GM08714 (cell line): ENCODE measurements at regions not wholly inside any gene's neighbourhood (a gene's known extent, or its start where the extent isn't known, plus 50 kb on each side); places are given as distances from the start of the nearest gene placed in this dataset.

ENCODE experiments used
- H3K4me3 ChIP-seq: fragments of 200-500 bp; sonication (Bioruptor generic); 2 replicates; pipeline ENCODE4 v1.5.1; 2014; ENCODE audit warnings: mild to moderate bottlenecking, low read length, inconsistent platforms
- ZNF274 ChIP-seq: IDR thresholded peaks from 2 replicates; pipeline ENCODE4 v1.6.1; 2012; ENCODE audit warnings: mild to moderate bottlenecking, low read depth, low read length

DNA sequence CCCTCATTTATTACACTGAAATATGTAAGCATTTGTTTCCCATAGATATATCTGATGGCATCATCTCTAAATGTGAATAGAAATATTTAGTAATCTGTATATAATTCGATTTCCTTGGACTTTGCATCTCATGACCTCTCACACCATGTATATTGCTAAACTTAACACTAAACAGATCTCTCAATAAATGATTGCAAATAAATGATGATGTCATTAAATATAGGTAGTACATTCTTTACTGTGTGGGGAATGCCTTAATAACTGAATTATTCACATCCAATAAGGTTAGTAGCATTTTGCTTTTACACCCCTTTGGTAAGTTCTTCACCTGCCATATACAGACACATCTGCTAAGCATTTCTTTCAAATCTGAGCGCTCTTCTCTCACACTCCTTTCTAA, 340.5 kb downstream of the FSCB start:
- TF ChIP-seq ZNF274 = no peak
- no peak overlapping the region for H3K4me3 ChIP-seq

DNA sequence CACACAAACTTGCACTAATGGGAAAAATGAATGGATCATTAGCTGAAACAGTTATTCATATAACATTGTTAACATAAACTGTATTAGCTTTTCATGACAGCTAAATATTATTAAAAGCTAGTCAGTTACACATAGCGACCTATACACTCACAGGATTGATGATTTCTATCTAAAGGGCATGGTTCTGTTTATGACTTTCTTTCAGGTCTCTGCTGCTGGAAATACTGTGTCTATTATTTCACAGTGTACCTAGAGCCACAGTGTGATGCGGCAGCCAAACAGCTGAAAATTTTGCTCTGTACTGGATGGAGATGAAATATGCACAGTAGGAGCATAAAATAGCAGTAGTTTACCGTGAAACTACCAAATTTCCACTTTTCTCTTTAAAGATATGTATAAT, 341.1 kb downstream of the FSCB start:
- H3K4me3 ChIP-seq = no peak overlapping the region
- no peak for TF ChIP-seq ZNF274

DNA sequence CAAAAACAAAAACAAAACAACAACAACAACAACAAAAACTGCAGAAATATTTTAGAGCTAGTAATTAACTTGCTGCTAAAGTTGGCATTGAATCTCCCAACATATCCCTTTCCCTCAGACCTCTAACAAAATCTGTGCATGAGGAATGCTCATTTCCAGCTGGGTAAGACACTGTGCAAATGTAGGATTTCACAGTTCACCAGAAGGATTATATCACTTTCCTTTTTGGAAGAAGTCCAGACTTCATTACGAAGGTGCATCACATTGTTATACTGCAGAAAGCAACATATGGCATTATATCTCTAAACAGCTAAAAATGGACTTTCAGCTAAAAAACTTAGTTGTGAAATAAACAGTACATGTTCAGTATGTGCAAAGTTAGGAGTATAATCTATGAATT, 341.8 kb downstream of the FSCB start:
- H3K4me3 ChIP-seq = no peak overlapping the region
- no peak for TF ChIP-seq ZNF274

DNA sequence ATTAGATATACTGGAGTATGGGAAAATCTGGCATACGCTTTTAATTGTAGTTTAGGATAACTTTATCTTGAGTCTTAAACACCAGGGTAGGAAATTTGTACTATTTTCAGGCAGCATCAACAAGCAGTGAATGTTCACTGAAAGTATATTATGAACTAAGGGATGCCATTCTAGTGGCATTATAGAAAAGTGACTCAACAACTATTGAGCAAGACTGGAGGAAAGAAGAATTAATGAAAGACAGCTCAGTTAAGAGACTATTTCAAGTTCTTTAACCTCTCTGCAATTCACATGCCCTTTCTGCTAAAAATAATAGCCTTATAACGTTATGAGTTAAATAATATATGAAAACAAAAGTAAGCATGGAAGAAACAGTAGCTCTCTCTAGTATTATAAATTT, 343.1 kb downstream of the FSCB start:
- TF ChIP-seq ZNF274 = no peak

DNA sequence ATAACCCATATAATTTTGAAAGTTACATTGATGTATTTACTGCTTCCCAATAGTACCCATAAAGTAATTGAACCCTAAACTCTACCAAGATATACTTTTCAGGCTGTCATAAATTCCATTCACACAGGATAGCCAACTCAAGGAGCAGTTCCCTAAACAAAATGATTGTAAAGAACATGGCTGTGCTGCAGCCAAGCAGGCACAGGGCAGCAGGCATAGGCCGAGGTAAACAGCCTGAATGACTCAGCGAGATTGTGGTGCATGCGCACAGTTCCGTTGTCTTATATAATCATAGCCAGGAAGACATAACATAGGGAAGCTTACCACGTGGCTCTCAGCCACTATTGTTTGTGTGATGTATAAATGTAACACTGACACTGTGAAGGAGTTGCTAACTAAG, 344.9 kb downstream of the FSCB start:
- no peak for TF ChIP-seq ZNF274
- H3K4me3 ChIP-seq = no peak overlapping the region

More for the DNA sequence above, 343.1 kb downstream of the FSCB start:
- H3K4me3 ChIP-seq = no peak overlapping the region

DNA sequence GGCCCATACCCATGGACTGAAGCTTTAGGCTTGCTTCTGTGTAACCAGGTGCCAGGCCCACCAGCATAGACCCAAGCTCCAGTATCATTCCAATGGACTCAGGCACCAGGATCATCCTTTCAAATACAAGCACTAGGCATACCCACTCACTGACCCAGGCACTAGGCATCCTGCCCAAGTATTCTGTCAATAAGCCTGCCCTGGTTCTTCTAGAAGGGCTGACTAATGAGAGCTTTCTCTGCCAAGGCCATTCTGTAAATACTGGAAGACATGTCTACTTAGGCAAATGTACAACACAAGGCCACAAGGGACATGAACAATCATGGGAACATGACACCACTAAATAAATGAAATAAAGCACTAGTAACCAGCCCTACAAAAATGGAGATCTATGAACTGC, 352.2 kb downstream of the FSCB start:
- no peak overlapping the region for H3K4me3 ChIP-seq
- TF ChIP-seq ZNF274 = no peak

DNA sequence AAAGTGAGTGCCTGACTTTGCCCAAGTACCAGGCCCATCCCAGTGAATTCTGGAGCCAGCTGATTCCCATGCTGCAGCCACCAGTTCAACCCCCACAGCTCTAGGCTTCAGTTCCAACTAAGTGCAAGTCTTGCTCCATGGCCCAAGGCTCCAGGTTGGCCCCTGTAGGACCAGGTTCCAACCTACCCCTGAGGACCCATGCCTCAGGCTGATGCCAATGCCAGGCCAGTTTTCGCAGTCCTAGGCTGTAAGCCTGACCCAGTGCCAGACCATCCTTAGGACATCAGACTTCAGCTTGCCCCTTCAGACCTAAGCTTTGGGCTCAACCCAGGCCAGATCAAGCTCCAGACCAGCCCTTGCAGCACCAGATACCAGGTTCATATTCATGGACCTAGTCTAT, 352.6 kb downstream of the FSCB start:
- no peak for TF ChIP-seq ZNF274
- no peak overlapping the region for H3K4me3 ChIP-seq

DNA sequence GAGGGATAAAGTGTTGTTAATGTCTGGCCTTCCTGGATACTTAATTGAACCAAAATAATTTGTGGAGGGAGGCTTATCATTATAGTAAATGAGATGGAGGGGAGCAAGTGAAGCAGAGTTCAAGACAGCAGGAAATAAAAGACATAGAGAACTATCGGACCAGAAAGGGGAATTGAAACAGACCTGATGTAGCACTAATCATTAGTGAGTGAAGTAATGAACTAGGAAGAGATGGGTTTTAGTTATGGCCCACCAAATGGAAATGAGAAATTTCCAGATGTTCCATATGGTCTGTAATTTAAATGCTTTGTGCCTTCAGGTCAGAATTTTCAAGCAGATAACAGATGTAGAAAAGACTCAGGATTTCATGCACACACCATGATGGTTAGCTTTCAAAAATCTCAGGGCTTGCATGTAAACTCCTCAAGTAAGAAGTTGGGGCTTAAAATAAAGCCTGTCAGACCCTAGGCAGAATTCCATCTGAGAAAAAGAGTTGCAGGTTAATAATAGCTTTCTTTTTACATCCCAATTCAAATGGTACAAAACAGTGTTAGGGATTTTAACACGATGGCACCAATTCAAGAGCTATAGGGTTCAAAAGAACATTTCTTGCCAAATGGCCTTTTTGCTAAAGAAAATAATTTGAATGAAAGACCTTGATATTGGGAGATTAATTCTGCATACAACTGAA, 355.8 kb downstream of the FSCB start:
- no peak overlapping the region for H3K4me3 ChIP-seq
- TF ChIP-seq ZNF274 = no peak

DNA sequence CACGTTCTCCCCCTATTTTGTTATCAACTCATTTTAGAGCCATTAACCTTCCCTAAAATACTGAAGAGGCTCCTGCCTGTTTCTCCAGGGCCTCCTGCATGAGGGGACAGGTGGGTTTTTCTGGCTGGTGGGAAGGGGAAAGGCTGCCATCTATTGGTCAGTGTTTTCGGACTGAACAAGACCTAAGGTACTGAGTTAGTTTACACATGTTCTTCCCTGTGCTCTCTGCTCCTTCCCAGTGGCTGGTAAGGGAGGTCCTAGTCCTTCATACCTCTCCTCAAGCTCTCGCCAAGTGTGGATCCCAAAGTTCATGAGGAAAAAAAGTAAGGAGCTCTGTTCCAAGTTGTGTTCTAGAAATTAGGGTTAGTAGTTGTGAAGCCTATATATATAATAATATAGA, 357.5 kb downstream of the FSCB start:
- H3K4me3 ChIP-seq = no peak overlapping the region
- TF ChIP-seq ZNF274 = no peak

DNA sequence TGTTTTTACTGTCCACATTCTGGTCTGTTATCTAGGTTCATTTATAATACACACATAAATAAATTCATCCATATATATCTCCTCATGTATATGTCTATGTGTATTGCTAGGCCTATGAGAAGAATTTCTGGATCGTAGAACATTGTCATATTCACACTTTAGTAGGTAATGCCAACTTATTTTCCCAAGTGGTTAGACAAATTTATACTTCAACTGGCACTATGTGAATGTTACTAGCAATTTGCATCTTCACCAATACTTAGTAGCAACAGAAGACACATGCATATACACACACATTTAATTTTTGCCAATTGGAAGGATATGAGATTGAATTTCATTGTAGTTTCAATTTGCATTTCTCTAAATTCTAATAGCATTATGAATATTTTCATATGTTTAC, 365.1 kb downstream of the FSCB start:
- TF ChIP-seq ZNF274 = no peak
- H3K4me3 ChIP-seq = no peak overlapping the region

DNA sequence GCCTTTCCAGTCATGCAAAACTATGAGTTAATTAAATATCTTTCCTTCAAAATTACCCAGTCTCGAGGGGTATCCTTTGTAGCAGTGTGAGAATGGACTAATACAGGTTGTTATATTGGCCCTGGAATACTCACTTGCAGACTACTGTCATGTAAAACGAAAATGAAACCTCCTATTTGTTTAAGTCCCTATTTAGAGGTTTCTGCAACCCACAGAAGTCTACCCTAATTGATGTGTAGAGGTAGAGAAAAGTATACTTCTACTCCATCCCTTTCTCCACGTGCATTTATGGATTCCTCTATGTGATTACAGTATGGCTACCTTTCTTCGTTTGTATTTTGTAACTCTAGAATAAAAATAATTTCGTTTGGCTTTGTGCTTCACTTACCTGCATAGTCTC, 371.1 kb downstream of the FSCB start:
- TF ChIP-seq ZNF274 = no peak
- no peak overlapping the region for H3K4me3 ChIP-seq

DNA sequence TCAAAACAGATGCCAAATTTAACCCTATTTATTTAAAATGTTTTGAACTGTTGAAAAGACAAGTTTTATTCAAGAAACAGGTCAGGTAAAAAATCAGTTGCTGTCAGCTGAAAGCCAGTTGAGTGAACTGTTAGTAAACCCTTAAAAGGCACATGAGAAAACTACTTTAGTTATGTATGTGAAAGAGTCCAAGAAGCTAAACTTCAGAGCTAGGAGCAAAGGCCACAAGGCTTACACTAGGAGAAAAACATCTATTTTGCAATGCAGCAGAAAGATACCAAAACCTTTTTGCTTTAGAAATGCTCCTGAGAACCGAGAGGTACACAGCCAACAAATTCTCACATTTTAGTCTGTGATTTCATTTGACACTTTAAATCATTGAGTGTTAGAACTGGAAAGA, 375.2 kb downstream of the FSCB start:
- TF ChIP-seq ZNF274 = no peak
- H3K4me3 ChIP-seq = no peak overlapping the region

DNA sequence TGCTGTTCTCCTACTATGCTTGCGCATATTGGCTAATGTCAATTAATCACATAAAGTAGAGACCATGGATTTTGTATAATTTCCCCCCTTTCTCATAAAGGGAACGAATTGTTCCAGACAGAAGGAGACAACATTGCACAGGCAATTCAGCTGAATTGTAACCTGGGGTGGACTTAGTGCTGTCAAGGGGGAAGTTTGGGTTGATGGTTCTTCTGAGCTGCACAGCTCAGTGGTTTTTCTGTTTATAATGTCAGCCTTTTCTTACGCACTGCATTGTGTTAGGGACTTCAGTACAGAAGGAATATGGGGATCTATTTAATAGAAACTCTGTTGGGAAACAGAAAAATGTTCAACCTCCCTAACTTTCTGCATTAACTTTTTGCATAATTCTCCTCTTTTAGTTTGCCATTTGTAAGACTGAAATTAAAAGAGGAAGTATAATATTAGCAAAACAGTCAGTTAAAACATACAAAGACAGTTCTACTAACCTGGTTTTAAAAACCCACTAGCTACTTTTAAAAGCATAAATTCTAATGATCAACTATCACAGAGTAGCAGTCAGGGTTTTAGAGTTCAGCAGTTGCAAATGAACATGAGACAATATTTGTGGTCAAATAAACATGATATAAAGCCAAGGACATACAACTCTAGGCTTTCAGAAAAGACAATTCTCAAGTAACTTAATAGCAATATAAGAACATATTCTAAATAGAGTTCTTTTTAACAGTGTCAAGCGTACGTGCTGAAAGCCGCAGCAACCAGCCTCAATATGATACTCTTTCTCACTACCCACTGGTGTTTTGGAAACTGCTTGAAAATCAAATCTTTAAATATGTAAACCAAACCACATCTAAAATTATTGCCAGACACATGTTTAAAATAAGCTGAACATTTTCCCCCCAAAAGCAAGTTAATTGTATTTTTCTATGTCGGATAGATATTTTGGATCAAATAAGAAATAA, 393.0 kb downstream of the FSCB start:
- H3K4me3 ChIP-seq = no peak overlapping the region

DNA sequence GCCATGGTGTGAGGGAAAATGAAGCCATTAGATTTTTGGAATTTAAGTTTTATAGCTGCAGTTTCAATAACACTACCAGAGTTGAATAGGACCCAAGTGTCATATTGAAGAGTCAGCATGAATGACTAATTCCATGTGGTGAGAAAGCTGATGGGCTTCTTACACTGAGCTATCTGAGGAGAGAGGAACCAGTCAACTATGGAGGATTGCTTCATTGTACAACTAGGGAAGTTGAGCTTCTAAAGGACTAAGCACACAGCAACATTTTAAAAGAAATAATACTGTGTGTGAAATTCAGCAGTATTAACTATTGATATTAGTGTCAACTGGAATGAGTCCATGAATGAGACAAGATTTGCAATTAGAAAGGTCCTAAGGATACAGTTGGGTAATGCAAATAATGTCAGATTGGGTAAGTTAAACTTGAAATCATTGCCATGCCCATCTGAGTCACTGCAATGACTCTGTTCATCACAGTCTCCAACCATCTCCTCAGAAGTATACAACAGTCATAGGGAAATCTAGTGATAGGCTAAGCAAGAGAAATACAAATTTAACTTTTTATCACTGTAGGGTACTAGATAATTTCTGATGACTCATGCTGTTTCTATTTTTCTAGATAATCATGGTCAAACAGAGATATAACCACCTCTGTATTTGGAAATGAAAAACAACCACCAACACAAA, 394.2 kb downstream of the FSCB start:
- no peak overlapping the region for H3K4me3 ChIP-seq
- TF ChIP-seq ZNF274 = no peak

More for the DNA sequence above, 393.0 kb downstream of the FSCB start:
- no peak for TF ChIP-seq ZNF274

DNA sequence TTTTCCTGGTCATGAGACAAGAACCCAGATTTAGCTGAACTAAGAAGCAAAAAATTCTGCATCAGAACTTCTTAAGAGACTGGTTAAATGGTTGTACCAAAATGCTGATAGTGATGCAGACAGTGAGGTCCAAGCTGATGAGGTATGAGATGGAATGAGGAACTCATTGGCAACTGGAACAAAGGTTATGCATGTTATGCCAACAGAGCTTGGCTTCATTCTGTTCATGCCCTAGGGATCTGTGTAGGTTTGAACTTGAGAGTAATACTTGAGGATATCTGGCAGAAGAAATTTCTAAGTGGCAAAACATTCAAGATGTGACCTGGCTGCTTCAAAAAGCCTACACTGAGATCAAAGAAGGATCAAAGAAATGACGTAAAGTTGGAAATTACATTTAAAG, 398.0 kb downstream of the FSCB start:
- TF ChIP-seq ZNF274 = no peak

DNA sequence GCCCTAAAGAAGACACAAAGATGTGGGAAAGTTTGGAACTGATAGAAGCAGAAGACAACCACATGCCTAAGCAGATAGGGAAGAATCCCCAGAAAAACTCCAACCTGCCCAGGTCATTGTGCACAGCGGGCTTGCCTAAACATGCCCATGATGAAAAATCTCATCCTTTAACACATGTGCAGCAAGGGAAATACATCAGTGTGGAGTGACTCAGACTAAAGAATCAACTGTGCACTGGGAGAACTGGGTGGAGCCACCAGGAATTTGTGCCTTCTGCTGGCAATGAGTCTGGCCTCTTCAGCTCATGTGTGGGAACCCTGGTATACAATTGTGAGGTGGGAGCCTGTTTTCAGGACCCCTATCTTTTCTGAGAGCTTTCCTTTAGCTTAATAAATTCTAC, 398.5 kb downstream of the FSCB start:
- TF ChIP-seq ZNF274 = no peak
- no peak overlapping the region for H3K4me3 ChIP-seq

More for the DNA sequence above, 398.0 kb downstream of the FSCB start:
- H3K4me3 ChIP-seq = no peak overlapping the region
